Duodenal mucosa (tissue), 2 donors: ENCODE measurements at regions not wholly inside any gene's neighbourhood (a gene's known extent, or its start where the extent isn't known, plus 50 kb on each side); places are given as distances from the start of the nearest gene placed in this dataset.

Experiments used
- H3K27ac ChIP-seq: one replicate; pipeline ENCODE4 v1.7.0; 2013; ENCODE audit warnings: low read depth, low read length
- H3K27me3 ChIP-seq, 2 donors: one replicate each; pipeline ENCODE4 v1.7.0; 2013; ENCODE audit warnings: low read length in 2 of 2, control low read depth in 1 of 2; ENCODE audit not compliant: insufficient read depth in 2 of 2, control insufficient read depth in 1 of 2
- H3K36me3 ChIP-seq, 2 donors: one replicate each; pipeline ENCODE4 v1.7.0; 2013; ENCODE audit warnings: low read length in 2 of 2, control low read depth in 1 of 2; ENCODE audit not compliant: insufficient read depth in 2 of 2, control insufficient read depth in 1 of 2
- H3K4me1 ChIP-seq, 2 donors: one replicate each; pipeline ENCODE4 v1.7.0; 2013; ENCODE audit warnings: low read length in 2 of 2, control low read depth in 1 of 2; ENCODE audit not compliant: insufficient read depth in 2 of 2, control insufficient read depth in 1 of 2
- H3K4me3 ChIP-seq, 2 donors: one replicate each; pipeline ENCODE4 v1.7.0; 2013; ENCODE audit warnings: low read length in 2 of 2, low read depth in 1 of 2
- H3K9ac ChIP-seq, 2 donors: one replicate each; pipeline ENCODE4 v1.7.0; 2013; ENCODE audit warnings: low read length in 2 of 2, low read depth in 1 of 2
- H3K9me3 ChIP-seq, 2 donors: one replicate each; pipeline ENCODE4 v1.7.0; 2013; ENCODE audit warnings: low read length in 2 of 2, control low read depth in 1 of 2; ENCODE audit not compliant: control insufficient read depth in 1 of 2

- Histone ChIP-seq H3K27me3 (no peaks in the 10 kb centered on the region), H3K27ac (peak overlapping the region; percentile 39), H3K36me3 (no peaks in the 10 kb centered on the region), H3K9me3 (no peaks in the 10 kb centered on the region), H3K4me3 (no peak overlapping the region), H3K9ac (no peak overlapping the region), H3K4me1 (peaks cover 13 to 26% of the 10 kb centered on the region in 2 donors)
Observed at GRCh38 chr12:20212658-20213555, 155.4 kb upstream of the PDE3A start.

GRCh38 chr12:20213723-20214625 is 154.4 kb upstream of the PDE3A start:
- Histone ChIP-seq H3K27ac (no peak overlapping the region), H3K4me3 (no peak overlapping the region), H3K4me1 (peaks cover 13 to 26% of the 10 kb centered on the region in 2 donors), H3K36me3 (no peaks in the 10 kb centered on the region), H3K27me3 (no peaks in the 10 kb centered on the region), H3K9me3 (no peaks in the 10 kb centered on the region), H3K9ac (no peak overlapping the region)

- Histone ChIP-seq H3K9me3 (no peaks in the 10 kb centered on the region), H3K36me3 (no peaks in the 10 kb centered on the region), H3K27ac (no peak overlapping the region), H3K4me3 (no peak overlapping the region), H3K9ac (no peak overlapping the region), H3K27me3 (no peaks in the 10 kb centered on the region), H3K4me1 (no peaks in the 10 kb centered on the region)
Observed at GRCh38 chr12:20220339-20220738, 148.0 kb upstream of the PDE3A start.

GRCh38 chr12:20232931-20233675 is 135.2 kb upstream of the PDE3A start:
- Histone ChIP-seq H3K4me3 (no peak overlapping the region), H3K36me3 (no peaks in the 10 kb centered on the region), H3K9me3 (no peaks in the 10 kb centered on the region), H3K27me3 (no peaks in the 10 kb centered on the region), H3K27ac (no peak overlapping the region), H3K9ac (no peak overlapping the region), H3K4me1 (no peaks in the 10 kb centered on the region)

GRCh38 chr12:20234474-20234873 is 133.9 kb upstream of the PDE3A start:
- no peak overlapping the region for H3K27ac ChIP-seq
- H3K9ac ChIP-seq: no peak overlapping the region
- H3K9me3 ChIP-seq: no peaks in the 10 kb centered on the region
- no peak overlapping the region for H3K4me3 ChIP-seq
- no peaks in the 10 kb centered on the region for H3K4me1 ChIP-seq
- H3K27me3 ChIP-seq: no peaks in the 10 kb centered on the region
- no peaks in the 10 kb centered on the region for H3K36me3 ChIP-seq

GRCh38 chr12:20237091-20237490 is 131.2 kb upstream of the PDE3A start:
- H3K27me3 ChIP-seq: no peaks in the 10 kb centered on the region
- no peaks in the 10 kb centered on the region for H3K9me3 ChIP-seq
- H3K9ac ChIP-seq: no peak overlapping the region
- no peaks in the 10 kb centered on the region for H3K36me3 ChIP-seq
- no peak overlapping the region for H3K27ac ChIP-seq
- no peaks in the 10 kb centered on the region for H3K4me1 ChIP-seq
- H3K4me3 ChIP-seq: no peak overlapping the region

GRCh38 chr12:20245491-20245890 is 122.8 kb upstream of the PDE3A start:
- H3K9me3 ChIP-seq: no peaks in the 10 kb centered on the region
- no peak overlapping the region for H3K27ac ChIP-seq
- H3K4me1 ChIP-seq: no peaks in the 10 kb centered on the region
- H3K4me3 ChIP-seq: no peak overlapping the region
- no peaks in the 10 kb centered on the region for H3K27me3 ChIP-seq
- no peaks in the 10 kb centered on the region for H3K36me3 ChIP-seq
- H3K9ac ChIP-seq: no peak overlapping the region

- Histone ChIP-seq H3K27me3 (no peaks in the 10 kb centered on the region), H3K36me3 (no peaks in the 10 kb centered on the region), H3K9ac (no peak overlapping the region), H3K9me3 (no peaks in the 10 kb centered on the region), H3K4me3 (no peak overlapping the region), H3K4me1 (no peaks in the 10 kb centered on the region), H3K27ac (no peak overlapping the region)
Observed at GRCh38 chr12:20248646-20249045, 119.7 kb upstream of the PDE3A start.

- no peak overlapping the region for H3K4me3 ChIP-seq
- no peaks in the 10 kb centered on the region for H3K4me1 ChIP-seq
- no peak overlapping the region for H3K27ac ChIP-seq
- H3K9ac ChIP-seq: no peak overlapping the region
- no peaks in the 10 kb centered on the region for H3K36me3 ChIP-seq
- H3K9me3 ChIP-seq: no peaks in the 10 kb centered on the region
- no peaks in the 10 kb centered on the region for H3K27me3 ChIP-seq
Observed at GRCh38 chr12:20250761-20251160, 117.6 kb upstream of the PDE3A start.
